ENCODE measurements at regions not wholly inside any gene's neighbourhood (a gene's known extent, or its start where the extent isn't known, plus 50 kb on each side); places are given as distances from the start of the nearest gene placed in this dataset.

DNA sequence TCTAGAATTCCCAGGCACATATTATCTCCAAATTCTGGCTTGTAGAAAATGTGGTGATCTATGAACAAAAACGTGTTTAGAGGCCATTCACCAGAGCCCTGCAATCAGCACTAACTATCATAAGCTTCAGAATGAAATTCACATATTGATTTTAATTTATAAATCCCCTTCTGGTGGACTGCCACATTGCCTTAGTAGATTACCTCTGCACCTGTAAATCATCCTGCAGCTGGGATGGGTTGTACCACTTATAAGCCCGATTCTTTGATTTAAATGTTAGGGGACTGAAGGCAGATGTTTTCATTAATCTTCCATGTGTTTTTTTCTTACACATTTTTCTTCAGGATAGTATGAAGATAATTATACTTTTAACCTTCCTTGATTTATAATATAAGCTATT is 140.7 kb upstream of the PTPRD start:
- H3K27me3 ChIP-seq (replicated peaks in 2 of 5; ENCODE audit: control insufficient read depth in 4 of 5, insufficient read depth in 5 of 5, low read length in 4 of 5) = no peaks in the 10 kb centered on the region
- no peak for DNase-seq
- H3K27ac ChIP-seq (ENCODE audit: insufficient read depth in 1 of 2, low read depth in 1 of 2, low read length in 2 of 2, poor library complexity in 1 of 2, severe bottlenecking in 2 of 2) = no peak overlapping the region
- H3K4me3 ChIP-seq (ENCODE audit: control insufficient read depth in 1 of 7, extremely low read depth in 1 of 7, insufficient read depth in 4 of 7, low read depth in 2 of 7, low read length in 6 of 7) = no peak overlapping the region
- peaks cover 0 to 1% (median 0%) of the 10 kb centered on the region in 5 experiments for H3K9me3 ChIP-seq (ENCODE audit: control extremely low read depth in 1 of 5, control insufficient read depth in 4 of 5, insufficient read depth in 2 of 5, low read depth in 1 of 5, low read length in 4 of 5)
- ChIA-PET POLR2A (no interaction called here), CTCF (no interaction called here)
- no CpG with 5 or more reads among the region's 2 CpGs for WGBS (ENCODE audit: insufficient coverage)
- H3K36me3 ChIP-seq (ENCODE audit: control insufficient read depth in 4 of 4, insufficient read depth in 4 of 4, low read length in 3 of 4) = no peaks in the 10 kb centered on the region
- no peaks in the 10 kb centered on the region for H3K4me1 ChIP-seq (ENCODE audit: control extremely low read depth in 1 of 4, control insufficient read depth in 4 of 4, insufficient read depth in 4 of 4, low read length in 3 of 4)

DNA sequence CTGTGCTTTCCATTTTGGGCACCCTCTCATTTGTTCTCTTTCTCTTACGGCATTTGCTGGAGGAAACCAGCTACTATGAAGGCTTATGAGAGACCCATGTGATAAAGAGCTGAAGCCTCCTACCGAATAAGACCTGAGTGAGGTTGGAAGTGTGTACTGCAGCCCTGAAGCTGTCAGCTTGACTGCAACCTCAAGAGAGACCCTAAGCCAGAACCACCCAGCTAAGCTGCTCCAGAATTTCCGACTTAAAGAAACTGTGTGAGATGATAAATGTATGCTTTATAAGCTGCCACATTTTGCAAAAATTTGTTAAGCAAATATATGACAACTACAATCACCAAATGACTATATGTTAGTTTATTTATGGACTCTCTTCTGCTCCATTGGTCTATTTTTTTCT is 151.7 kb upstream of the PTPRD start:
- Histone ChIP-seq H3K36me3 (ENCODE audit: control insufficient read depth in 4 of 4, insufficient read depth in 4 of 4, low read length in 3 of 4) (no peaks in the 10 kb centered on the region), H3K27ac (ENCODE audit: insufficient read depth in 1 of 2, low read depth in 1 of 2, low read length in 2 of 2, poor library complexity in 1 of 2, severe bottlenecking in 2 of 2) (no peak overlapping the region), H3K4me3 (ENCODE audit: control insufficient read depth in 1 of 7, extremely low read depth in 1 of 7, insufficient read depth in 4 of 7, low read depth in 2 of 7, low read length in 6 of 7) (no peak overlapping the region), H3K4me1 (ENCODE audit: control extremely low read depth in 1 of 4, control insufficient read depth in 4 of 4, insufficient read depth in 4 of 4, low read length in 3 of 4) (no peaks in the 10 kb centered on the region), H3K27me3 (replicated peaks in 2 of 5; ENCODE audit: control insufficient read depth in 4 of 5, insufficient read depth in 5 of 5, low read length in 4 of 5) (no peaks in the 10 kb centered on the region), H3K9me3 (ENCODE audit: control extremely low read depth in 1 of 5, control insufficient read depth in 4 of 5, insufficient read depth in 2 of 5, low read depth in 1 of 5, low read length in 4 of 5) (no peaks in the 10 kb centered on the region)
- 100% methylated on average over 1 of the region's 3 CpGs for WGBS (ENCODE audit: insufficient coverage)
- POLR2A ChIA-PET = no interaction called here
- no peak for DNase-seq
- CTCF ChIA-PET = no interaction called here

DNA sequence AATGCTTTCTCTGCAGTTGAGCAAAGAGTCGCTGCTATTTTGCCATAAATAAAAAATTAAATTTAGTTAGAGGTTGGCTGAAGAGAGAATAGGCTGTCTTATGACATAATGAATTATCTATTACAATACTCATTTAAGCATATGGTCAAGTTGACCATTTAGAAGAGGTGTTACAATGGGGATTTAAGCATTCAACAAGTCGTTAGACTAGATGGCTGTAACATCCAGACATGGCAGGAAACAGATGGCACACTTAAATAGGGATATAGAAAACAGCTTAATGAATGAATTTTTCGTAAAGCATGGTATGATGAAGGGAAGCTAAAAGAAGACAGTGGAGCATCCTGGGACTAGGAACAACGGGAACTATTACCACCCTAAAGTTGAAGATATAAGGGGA is 160.3 kb upstream of the PTPRD start:
- WGBS (ENCODE audit: insufficient coverage) = 40% methylated on average over 3 of the region's 4 CpGs
- no peak for DNase-seq
- H3K4me3 ChIP-seq (ENCODE audit: control insufficient read depth in 1 of 7, extremely low read depth in 1 of 7, insufficient read depth in 4 of 7, low read depth in 2 of 7, low read length in 6 of 7) = no peak overlapping the region

DNA sequence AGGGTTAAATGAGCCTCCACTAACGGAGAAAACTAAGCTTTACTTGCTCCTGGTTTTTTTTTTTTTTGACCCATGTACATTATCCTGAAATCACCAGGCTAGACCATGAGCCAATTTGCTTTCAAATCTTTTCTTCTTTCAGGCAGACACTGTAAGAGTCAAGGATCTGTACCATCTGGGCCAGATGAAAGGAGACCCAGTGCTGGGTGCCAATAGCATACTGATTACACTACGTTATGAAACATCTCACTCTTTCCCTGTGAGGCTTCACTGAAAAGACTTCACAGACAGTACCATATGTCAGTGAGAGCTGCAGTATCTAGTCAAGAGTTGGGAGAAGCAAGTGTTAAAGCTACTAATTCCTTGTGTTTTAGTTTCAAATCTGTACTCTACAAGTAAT is 161.2 kb upstream of the PTPRD start:
- no peaks in the 10 kb centered on the region for H3K27me3 ChIP-seq (replicated peaks in 2 of 5; ENCODE audit: control insufficient read depth in 4 of 5, insufficient read depth in 5 of 5, low read length in 4 of 5)
- POLR2A ChIA-PET = no interaction called here
- DNase-seq = no peak
- no peak overlapping the region for H3K27ac ChIP-seq (ENCODE audit: insufficient read depth in 1 of 2, low read depth in 1 of 2, low read length in 2 of 2, poor library complexity in 1 of 2, severe bottlenecking in 2 of 2)
- H3K9me3 ChIP-seq (ENCODE audit: control extremely low read depth in 1 of 5, control insufficient read depth in 4 of 5, insufficient read depth in 2 of 5, low read depth in 1 of 5, low read length in 4 of 5) = peaks cover 0 to 6% (median 0%) of the 10 kb centered on the region in 5 experiments
- H3K4me1 ChIP-seq (ENCODE audit: control extremely low read depth in 1 of 4, control insufficient read depth in 4 of 4, insufficient read depth in 4 of 4, low read length in 3 of 4) = no peaks in the 10 kb centered on the region
- WGBS (ENCODE audit: insufficient coverage) = 96% methylated on average over 2 of the region's 2 CpGs
- H3K4me3 ChIP-seq (ENCODE audit: control insufficient read depth in 1 of 7, extremely low read depth in 1 of 7, insufficient read depth in 4 of 7, low read depth in 2 of 7, low read length in 6 of 7) = no peak overlapping the region
- CTCF ChIA-PET = no interaction called here
- H3K36me3 ChIP-seq (ENCODE audit: control insufficient read depth in 4 of 4, insufficient read depth in 4 of 4, low read length in 3 of 4) = no peaks in the 10 kb centered on the region

More for the DNA sequence above, 160.3 kb upstream of the PTPRD start:
- Histone ChIP-seq H3K36me3 (ENCODE audit: control insufficient read depth in 4 of 4, insufficient read depth in 4 of 4, low read length in 3 of 4) (no peaks in the 10 kb centered on the region), H3K27ac (ENCODE audit: insufficient read depth in 1 of 2, low read depth in 1 of 2, low read length in 2 of 2, poor library complexity in 1 of 2, severe bottlenecking in 2 of 2) (no peak overlapping the region), H3K27me3 (replicated peaks in 2 of 5; ENCODE audit: control insufficient read depth in 4 of 5, insufficient read depth in 5 of 5, low read length in 4 of 5) (no peaks in the 10 kb centered on the region), H3K9me3 (ENCODE audit: control extremely low read depth in 1 of 5, control insufficient read depth in 4 of 5, insufficient read depth in 2 of 5, low read depth in 1 of 5, low read length in 4 of 5) (peaks cover 0 to 3% (median 0%) of the 10 kb centered on the region in 5 experiments), H3K4me1 (ENCODE audit: control extremely low read depth in 1 of 4, control insufficient read depth in 4 of 4, insufficient read depth in 4 of 4, low read length in 3 of 4) (no peaks in the 10 kb centered on the region)
- POLR2A ChIA-PET = no interaction called here
- CTCF ChIA-PET = no interaction called here

DNA sequence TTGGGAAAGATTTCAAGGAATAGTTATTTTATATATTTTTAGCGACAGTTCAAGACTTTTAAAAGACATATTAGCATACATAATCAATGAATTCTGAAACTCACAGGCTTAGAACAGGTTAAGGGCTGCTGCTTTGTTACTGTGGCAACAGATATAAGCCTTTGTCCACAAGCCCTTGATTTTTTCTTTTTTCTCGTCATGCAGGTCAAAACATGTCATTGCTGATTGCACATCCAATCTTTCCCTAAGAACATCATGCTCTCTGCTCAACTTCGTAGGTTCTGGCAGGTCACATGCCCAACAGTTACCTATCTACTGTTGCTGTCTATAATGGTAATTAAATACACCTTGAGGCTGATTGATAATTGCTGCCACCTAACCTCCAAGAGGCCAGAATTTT is 172.5 kb upstream of the PTPRD start:
- Histone ChIP-seq H3K27me3 (replicated peaks in 2 of 5; ENCODE audit: control insufficient read depth in 4 of 5, insufficient read depth in 5 of 5, low read length in 4 of 5) (no peaks in the 10 kb centered on the region), H3K27ac (ENCODE audit: insufficient read depth in 1 of 2, low read depth in 1 of 2, low read length in 2 of 2, poor library complexity in 1 of 2, severe bottlenecking in 2 of 2) (no peak overlapping the region), H3K4me3 (ENCODE audit: control insufficient read depth in 1 of 7, extremely low read depth in 1 of 7, insufficient read depth in 4 of 7, low read depth in 2 of 7, low read length in 6 of 7) (no peak overlapping the region), H3K9me3 (ENCODE audit: control extremely low read depth in 1 of 5, control insufficient read depth in 4 of 5, insufficient read depth in 2 of 5, low read depth in 1 of 5, low read length in 4 of 5) (peaks cover 0 to 3% (median 0%) of the 10 kb centered on the region in 5 experiments), H3K36me3 (ENCODE audit: control insufficient read depth in 4 of 4, insufficient read depth in 4 of 4, low read length in 3 of 4) (no peaks in the 10 kb centered on the region), H3K4me1 (ENCODE audit: control extremely low read depth in 1 of 4, control insufficient read depth in 4 of 4, insufficient read depth in 4 of 4, low read length in 3 of 4) (no peaks in the 10 kb centered on the region)
- DNase-seq = no peak
- ChIA-PET CTCF (no interaction called here), POLR2A (no interaction called here)
- 89% methylated on average over 1 of the region's 3 CpGs for WGBS (ENCODE audit: insufficient coverage)

DNA sequence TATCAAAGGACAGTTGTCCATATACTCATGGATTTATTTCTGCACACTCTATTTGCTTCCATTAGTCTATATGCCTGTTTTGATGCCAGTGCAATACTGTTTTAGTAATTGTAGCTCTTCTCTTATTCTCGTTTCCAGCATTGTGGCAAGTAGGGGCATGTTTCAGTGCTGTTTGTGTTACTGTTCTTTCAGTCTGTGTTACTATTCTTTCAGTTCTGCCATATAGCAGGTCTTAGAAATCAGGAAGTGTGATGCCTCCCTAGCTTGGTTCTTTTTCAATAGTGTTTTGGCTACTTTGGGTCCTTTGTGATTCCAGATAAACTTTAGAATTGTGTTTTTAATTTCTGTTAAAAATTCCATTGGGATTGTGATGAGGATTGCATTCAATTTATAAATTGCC is 180.5 kb upstream of the PTPRD start:
- H3K36me3 ChIP-seq (ENCODE audit: control insufficient read depth in 4 of 4, insufficient read depth in 4 of 4, low read length in 3 of 4) = no peaks in the 10 kb centered on the region
- ChIA-PET POLR2A (no interaction called here), CTCF (no interaction called here)
- WGBS (ENCODE audit: insufficient coverage) = no CpG with 5 or more reads among the region's 1 CpG
- H3K27me3 ChIP-seq (replicated peaks in 2 of 5; ENCODE audit: control insufficient read depth in 4 of 5, insufficient read depth in 5 of 5, low read length in 4 of 5) = no peaks in the 10 kb centered on the region
- H3K4me3 ChIP-seq (ENCODE audit: control insufficient read depth in 1 of 7, extremely low read depth in 1 of 7, insufficient read depth in 4 of 7, low read depth in 2 of 7, low read length in 6 of 7) = no peak overlapping the region
- no peaks in the 10 kb centered on the region for H3K4me1 ChIP-seq (ENCODE audit: control extremely low read depth in 1 of 4, control insufficient read depth in 4 of 4, insufficient read depth in 4 of 4, low read length in 3 of 4)
- peaks cover 0 to 12% (median 0%) of the 10 kb centered on the region in 5 experiments for H3K9me3 ChIP-seq (ENCODE audit: control extremely low read depth in 1 of 5, control insufficient read depth in 4 of 5, insufficient read depth in 2 of 5, low read depth in 1 of 5, low read length in 4 of 5)
- DNase-seq = no peak
- H3K27ac ChIP-seq (ENCODE audit: insufficient read depth in 1 of 2, low read depth in 1 of 2, low read length in 2 of 2, poor library complexity in 1 of 2, severe bottlenecking in 2 of 2) = no peak overlapping the region

DNA sequence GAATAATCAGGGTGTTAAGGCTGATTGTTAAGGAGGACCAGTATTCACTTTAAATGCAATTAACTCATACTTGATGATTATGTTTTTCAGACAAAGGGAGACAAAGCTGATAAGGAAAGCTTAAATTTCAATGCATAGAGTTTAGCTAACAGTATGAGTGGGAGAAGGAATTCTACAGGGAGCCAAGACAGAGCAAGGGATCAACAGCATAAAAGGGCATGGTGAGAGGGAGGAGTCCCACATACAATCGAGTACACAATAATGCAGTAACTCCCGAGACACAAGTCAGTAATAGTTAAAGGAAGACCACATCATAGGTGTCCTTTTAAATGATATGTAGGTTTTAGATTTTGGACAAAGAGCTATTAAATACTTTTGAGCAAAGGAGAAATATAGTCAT is 191.7 kb upstream of the PTPRD start:
- POLR2A ChIA-PET = no interaction called here
- DNase-seq = no peak
- no peak overlapping the region for H3K4me3 ChIP-seq (ENCODE audit: control insufficient read depth in 1 of 7, extremely low read depth in 1 of 7, insufficient read depth in 4 of 7, low read depth in 2 of 7, low read length in 6 of 7)
- no peaks in the 10 kb centered on the region for H3K36me3 ChIP-seq (ENCODE audit: control insufficient read depth in 4 of 4, insufficient read depth in 4 of 4, low read length in 3 of 4)
- H3K27me3 ChIP-seq (replicated peaks in 2 of 5; ENCODE audit: control insufficient read depth in 4 of 5, insufficient read depth in 5 of 5, low read length in 4 of 5) = no peaks in the 10 kb centered on the region
- no peak overlapping the region for H3K27ac ChIP-seq (ENCODE audit: insufficient read depth in 1 of 2, low read depth in 1 of 2, low read length in 2 of 2, poor library complexity in 1 of 2, severe bottlenecking in 2 of 2)
- CTCF ChIA-PET = no interaction called here
- H3K9me3 ChIP-seq (ENCODE audit: control extremely low read depth in 1 of 5, control insufficient read depth in 4 of 5, insufficient read depth in 2 of 5, low read depth in 1 of 5, low read length in 4 of 5) = no peaks in the 10 kb centered on the region
- H3K4me1 ChIP-seq (ENCODE audit: control extremely low read depth in 1 of 4, control insufficient read depth in 4 of 4, insufficient read depth in 4 of 4, low read length in 3 of 4) = no peaks in the 10 kb centered on the region
- WGBS (ENCODE audit: insufficient coverage) = no CpG with 5 or more reads among the region's 2 CpGs
